ENCODE measurements at regions not wholly inside any gene's neighbourhood (a gene's known extent, or its start where the extent isn't known, plus 50 kb on each side); places are given as distances from the start of the nearest gene placed in this dataset.

- no peak for DNase-seq
These were observed 609.2 kb downstream of the KCNT2 start for GRCh38 chr1:195999022-195999421.

- DNase-seq, result no peak
These were observed 626.6 kb downstream of the KCNT2 start for GRCh38 chr1:195981448-195982139.

GRCh38 chr1:195979646-195980045 is 628.6 kb downstream of the KCNT2 start:
- no peak for DNase-seq

- no peak for DNase-seq
These were observed 634.8 kb downstream of the KCNT2 start for GRCh38 chr1:195973311-195973904.

GRCh38 chr1:195971589-195971988 is 636.7 kb downstream of the KCNT2 start:
- DNase-seq, result no peak

GRCh38 chr1:195970209-195970608 is 638.0 kb downstream of the KCNT2 start:
- no peak for DNase-seq

GRCh38 chr1:195965475-195965874 is 642.8 kb downstream of the KCNT2 start:
- DNase-seq, result no peak

GRCh38 chr1:195965036-195965435 is 643.2 kb downstream of the KCNT2 start:
- no peak for DNase-seq

- DNase-seq, result no peak
These were observed 643.7 kb downstream of the KCNT2 start for GRCh38 chr1:195964516-195964915.

GRCh38 chr1:195962051-195962450 is 646.2 kb downstream of the KCNT2 start:
- DNase-seq, result no peak

GRCh38 chr1:195960580-195960979 is 647.7 kb downstream of the KCNT2 start:
- DNase-seq, result no peak

- no peak for DNase-seq
These were observed 650.1 kb downstream of the KCNT2 start for GRCh38 chr1:195958131-195958530.

GRCh38 chr1:195956845-195957244 is 651.4 kb downstream of the KCNT2 start:
- no peak for DNase-seq

- DNase-seq, result peak; percentile 13 to 26
These were observed 653.4 kb downstream of the KCNT2 start for GRCh38 chr1:195954848-195955247.

GRCh38 chr1:195951313-195951712 is 656.9 kb downstream of the KCNT2 start:
- no peak for DNase-seq

GRCh38 chr1:195948123-195948895 is 659.9 kb downstream of the KCNT2 start:
- DNase-seq, result no peak

- DNase-seq, result no peak
These were observed 661.7 kb downstream of the KCNT2 start for GRCh38 chr1:195946500-195946899.

GRCh38 chr1:195941795-195942194 is 666.4 kb downstream of the KCNT2 start:
- no peak for DNase-seq

- DNase-seq, result no peak
These were observed 666.9 kb downstream of the KCNT2 start for GRCh38 chr1:195941314-195941713.

- peak in 1 of 2 experiments; percentile 8 for DNase-seq
These were observed 668.4 kb downstream of the KCNT2 start for GRCh38 chr1:195939844-195940243.

GRCh38 chr1:195934817-195935553 is 673.3 kb downstream of the KCNT2 start:
- no peak for DNase-seq

- DNase-seq, result no peak
These were observed 674.4 kb downstream of the KCNT2 start for GRCh38 chr1:195933835-195934234.

- no peak for DNase-seq
These were observed 692.4 kb downstream of the KCNT2 start for GRCh38 chr1:195915826-195916225.
